SK-N-SH (cell line): ENCODE measurements at regions not wholly inside any gene's neighbourhood (a gene's known extent, or its start where the extent isn't known, plus 50 kb on each side); places are given as distances from the start of the nearest gene placed in this dataset.

Experiments
- CTCF ChIA-PET: fragments of 300-600, 350-600 bp; formaldehyde crosslinking; extraction: SDS; loops from one replicate; lab custom pipeline; 2021; lab: Yijun Ruan, JAX
- POLR2A ChIA-PET: fragments of 350-600 bp; sonication (Branson Sonifier 250); formaldehyde crosslinking; extraction: SDS; loops from one replicate; lab custom pipeline; 2020; ENCODE audit warnings: antibody characterized with exemption, inconsistent platforms; lab: Yijun Ruan, JAX
- DNase-seq: peaks from one replicate; pipeline ENCODE4 v3.0.0; 2012
- H2AFZ ChIP-seq: fragments of 200-600 bp; sonication (generic); 2 replicates; pipeline ENCODE4 v1.8.1; 2016; ENCODE audit warnings: antibody characterized with exemption, mild to moderate bottlenecking, low read depth
- H3F3A ChIP-seq: fragments of 200-600 bp; sonication (generic); replicated peaks from 2 replicates; pipeline ENCODE3; 2016; ENCODE audit warnings: antibody characterized with exemption, mild to moderate bottlenecking; ENCODE audit not compliant: insufficient read depth
- H3K27ac ChIP-seq, 2 experiments: fragments of 200-500 bp in 1 of 2; fragments of 200-600 bp in 1 of 2; sonication (Bioruptor generic) in 1 of 2; sonication (generic), shearing (Covaris generic) in 1 of 2; 2 replicates each; pipeline versions ENCODE4 v1.5.1 to v1.6.1; 2014 to 2016; ENCODE audit warnings: low read depth in 2 of 2, inconsistent platforms in 1 of 2, low read length in 1 of 2, mild to moderate bottlenecking in 1 of 2, mixed read lengths in 1 of 2
- H3K27me3 ChIP-seq: fragments of 200-600 bp; sonication (generic), shearing (Covaris generic); 2 replicates; pipeline ENCODE4 v1.6.1; 2016; ENCODE audit warnings: mixed run types; ENCODE audit not compliant: insufficient read depth
- H3K36me3 ChIP-seq, 2 experiments: fragments of 200-500 bp in 1 of 2; fragments of 200-600 bp in 1 of 2; sonication (Bioruptor generic) in 1 of 2; sonication (generic) in 1 of 2; replicated peaks in 1 of 2; 2 replicates each; pipeline versions ENCODE3 to v1.5.1; 2014 to 2016; ENCODE audit warnings: low read length in 1 of 2, mild to moderate bottlenecking in 1 of 2; ENCODE audit not compliant: insufficient read depth in 2 of 2, control insufficient read depth in 1 of 2
- H3K4me1 ChIP-seq, 2 experiments: fragments of 200-500 bp in 1 of 2; fragments of 200-600 bp in 1 of 2; sonication (Bioruptor generic) in 1 of 2; sonication (generic), shearing (Covaris generic) in 1 of 2; 2 replicates each; pipeline versions ENCODE4 v1.5.1 to v1.6.1; 2014 to 2016; ENCODE audit warnings: low read depth in 1 of 2, low read length in 1 of 2, mixed run types in 1 of 2; ENCODE audit not compliant: insufficient read depth in 2 of 2, control insufficient read depth in 1 of 2
- H3K4me2 ChIP-seq: fragments of 200-600 bp; sonication (generic), shearing (Covaris generic); 2 replicates; pipeline ENCODE4 v1.6.1; 2017; ENCODE audit warnings: mixed run types
- H3K4me3 ChIP-seq, 2 experiments: fragments of 200-500 bp in 1 of 2; fragments of 200-600 bp in 1 of 2; sonication (Bioruptor generic) in 1 of 2; sonication (generic), shearing (Covaris generic) in 1 of 2; 2 replicates each; pipeline versions ENCODE4 v1.5.1 to v1.8.1; 2014 to 2016; ENCODE audit warnings: low read depth in 2 of 2, inconsistent platforms in 1 of 2, low read length in 1 of 2, mild to moderate bottlenecking in 1 of 2, mixed read lengths in 1 of 2, moderate library complexity in 1 of 2
- H3K79me2 ChIP-seq: fragments of 200-600 bp; sonication (generic); 2 replicates; pipeline ENCODE4 v1.8.1; 2017; ENCODE audit warnings: mild to moderate bottlenecking; ENCODE audit not compliant: insufficient read depth
- H3K9ac ChIP-seq: fragments of 200-600 bp; sonication (generic); 2 replicates; pipeline ENCODE4 v1.6.1; 2017; ENCODE audit warnings: mixed run types
- H3K9me2 ChIP-seq: fragments of 200-600 bp; sonication (generic); 2 replicates; pipeline ENCODE4 v1.6.1; 2017; ENCODE audit warnings: mixed run types
- H3K9me3 ChIP-seq: fragments of 200-600 bp; sonication (generic); 2 replicates; pipeline ENCODE4 v1.6.1; 2017; ENCODE audit warnings: mixed run types, mild to moderate bottlenecking, moderate library complexity
- H4K20me1 ChIP-seq: fragments of 200-600 bp; sonication (generic); 2 replicates; pipeline ENCODE4 v1.6.1; 2017; ENCODE audit warnings: mild to moderate bottlenecking, mixed run types; ENCODE audit not compliant: insufficient read depth
- CHD2 ChIP-seq: fragments of 150-350 bp; IDR thresholded peaks from 2 replicates; pipeline ENCODE4 v1.6.1; 2018; ENCODE audit warnings: low read length; ENCODE audit not compliant: partially characterized antibody
- CTCF ChIP-seq: fragments of 200-600 bp; sonication (generic); IDR thresholded peaks from 2 replicates; pipeline ENCODE4 v1.6.1; 2017; ENCODE audit warnings: antibody characterized with exemption, mild to moderate bottlenecking, moderate library complexity
- ELF1 ChIP-seq: IDR thresholded peaks from 2 replicates; pipeline ENCODE4 v1.4.0; 2012
- EZH2phosphoT487 ChIP-seq: fragments of 200-600 bp; sonication (generic); IDR thresholded peaks from 2 replicates; pipeline ENCODE4 v1.6.1; 2017; ENCODE audit warnings: low read depth, mixed run types, mild to moderate bottlenecking, antibody characterized with exemption, moderate library complexity, borderline replicate concordance
- FOXM1 ChIP-seq: IDR thresholded peaks from 2 replicates; pipeline ENCODE4 v1.4.0; 2012; ENCODE audit warnings: low read depth, mild to moderate bottlenecking
- IRF3 ChIP-seq: fragments of 150-350 bp; IDR thresholded peaks from 2 replicates; pipeline ENCODE4 v1.6.1; 2016; ENCODE audit warnings: mild to moderate bottlenecking, low read depth, low read length
- MXI1 ChIP-seq: IDR thresholded peaks from 2 replicates; pipeline ENCODE4 v1.6.1; 2012; ENCODE audit warnings: mild to moderate bottlenecking, low read depth, low read length, improper control_type of control experiment
- NFIC ChIP-seq: IDR thresholded peaks from 2 replicates; pipeline ENCODE4 v1.4.0; 2012; ENCODE audit warnings: borderline replicate concordance
- PBX3 ChIP-seq: IDR thresholded peaks from 2 replicates; pipeline ENCODE4; 2012
- RCOR1 ChIP-seq: fragments of 150-350 bp; IDR thresholded peaks from 2 replicates; pipeline ENCODE4 v1.6.1; 2017; ENCODE audit warnings: antibody characterized with exemption, low read length
- RFX5 ChIP-seq: IDR thresholded peaks from 2 replicates; pipeline ENCODE4 v1.6.1; 2012; ENCODE audit warnings: mild to moderate bottlenecking, improper control_type of control experiment, low read length
- TCF12 ChIP-seq: IDR thresholded peaks from 2 replicates; pipeline ENCODE4 v1.4.0; 2012
- TEAD4 ChIP-seq: IDR thresholded peaks from 2 replicates; pipeline ENCODE4 v1.4.0; 2012; ENCODE audit warnings: mild to moderate bottlenecking, borderline replicate concordance; ENCODE audit not compliant: insufficient read depth
- USF1 ChIP-seq: IDR thresholded peaks from 2 replicates; pipeline ENCODE4 v1.4.0; 2012; ENCODE audit warnings: low read depth, borderline replicate concordance
- USF2 ChIP-seq: fragments of 150-350 bp; IDR thresholded peaks from 2 replicates; pipeline ENCODE4 v1.6.1; 2017; ENCODE audit warnings: antibody characterized with exemption, low read length, low read depth, borderline replicate concordance
- YY1 ChIP-seq: IDR thresholded peaks from 2 replicates; pipeline ENCODE4 v1.4.0; 2012; ENCODE audit warnings: low read depth, mild to moderate bottlenecking
- ZBTB33 ChIP-seq: IDR thresholded peaks from 2 replicates; pipeline ENCODE4 v1.4.0; 2012; ENCODE audit warnings: low read depth, borderline replicate concordance

- DNase-seq: no peak
- no peak for TF ChIP-seq RFX5
- TF ChIP-seq USF2: no peak
- TF ChIP-seq IRF3: no peak
- no peak for TF ChIP-seq MXI1
- TF ChIP-seq ELF1: no peak
- no peak for TF ChIP-seq YY1
- no peak for TF ChIP-seq ZBTB33
- TF ChIP-seq USF1: no peak
- TF ChIP-seq CTCF: no peak
- no peak for TF ChIP-seq TCF12
- TF ChIP-seq NFIC: no peak
- no peak for TF ChIP-seq RCOR1
- TF ChIP-seq EZH2phosphoT487: no peak
- no peak for TF ChIP-seq CHD2
- TF ChIP-seq TEAD4: no peak
- no peak for TF ChIP-seq FOXM1
- no peak for TF ChIP-seq PBX3
- Histone ChIP-seq H3K36me3 (no peaks in the 10 kb centered on the region), H3F3A (no peaks in the 10 kb centered on the region), H3K4me3 (no peak overlapping the region), H3K4me1 (no peaks in the 10 kb centered on the region), H3K79me2 (no peaks in the 10 kb centered on the region), H3K4me2 (no peak overlapping the region), H3K9me3 (no peaks in the 10 kb centered on the region), H3K27ac (no peak overlapping the region), H3K9ac (no peak overlapping the region), H3K27me3 (no peaks in the 10 kb centered on the region), H2AFZ (no peak overlapping the region), H4K20me1 (no peaks in the 10 kb centered on the region), H3K9me2 (no peaks in the 10 kb centered on the region)
- ChIA-PET CTCF (no interaction called here), POLR2A (no interaction called here)
These were observed 160.1 kb downstream of the CTH start for GRCh38 chr1:70571191-70571590.
